ENCODE measurements at regions not wholly inside any gene's neighbourhood (a gene's known extent, or its start where the extent isn't known, plus 50 kb on each side); places are given as distances from the start of the nearest gene placed in this dataset.

DNA sequence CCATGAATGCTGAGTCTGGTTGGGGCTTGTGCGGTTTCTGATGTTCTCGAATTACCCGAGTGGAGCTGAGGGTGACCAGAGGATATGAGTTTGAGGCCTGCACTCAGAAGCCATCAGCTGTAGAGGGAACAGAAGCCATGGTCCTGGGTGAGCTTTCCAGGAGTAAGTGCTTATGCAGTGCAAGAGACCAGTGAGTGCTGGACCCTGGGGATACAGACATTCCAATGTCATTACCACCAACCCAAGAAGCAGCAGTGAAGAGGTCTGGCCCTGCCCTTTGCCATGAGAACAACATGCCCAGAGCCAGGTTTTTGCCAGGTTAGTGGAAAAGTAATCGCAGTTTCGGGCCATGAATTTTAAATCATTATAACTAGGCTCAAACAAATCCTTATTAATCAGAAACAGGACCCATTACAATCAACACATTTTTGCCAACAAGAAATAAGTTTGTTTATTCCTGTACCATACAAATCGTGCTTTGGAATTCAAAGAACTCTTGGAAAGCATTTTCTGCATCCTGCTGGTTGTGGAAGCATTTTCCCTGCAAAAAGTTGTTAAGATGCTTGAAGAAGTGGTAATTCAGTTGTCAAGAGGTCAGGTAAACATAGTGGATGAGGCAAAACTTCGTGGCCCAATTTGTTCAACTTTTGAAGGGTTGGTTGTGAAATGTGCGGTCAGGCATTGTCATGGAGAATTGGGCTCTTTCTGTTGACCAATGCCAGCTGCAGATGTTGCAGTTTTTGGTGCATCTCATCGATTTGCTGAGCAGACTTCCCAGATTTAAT is 154.6 kb downstream of the SYK start (continued):
- no peak for TF ChIP-seq KDM4A (IDR thresholded peaks at IDR 0.05; ENCODE audit: low read depth, low read length, severe bottlenecking)
